H1 (cell line): ENCODE measurements at regions not wholly inside any gene's neighbourhood (a gene's known extent, or its start where the extent isn't known, plus 50 kb on each side); places are given as distances from the start of the nearest gene placed in this dataset.

ENCODE experiments used
- CTCF ChIA-PET: fragments of 300-600 bp; sonication (Branson Sonifier 250); formaldehyde crosslinking; loops from one replicate; lab custom pipeline; 2021; ENCODE audit not compliant: partially characterized antibody; lab: Charles Lee
- POLR2A ChIA-PET: fragments of 300-600 bp; sonication (Branson Sonifier 250); formaldehyde crosslinking; loops from one replicate; lab custom pipeline; 2021; ENCODE audit warnings: inconsistent platforms; ENCODE audit not compliant: partially characterized antibody; lab: Charles Lee
- DNase-seq, 2 experiments: peaks; one replicate each; pipeline versions ENCODE4 v3.0.0 to v3.0.0-alpha.2; 2010 to 2022; ENCODE audit warnings: low spot score in 2 of 2, low read depth in 1 of 2, mixed read lengths in 1 of 2
- FAIRE-seq: peaks from 2 replicates; lab custom pipeline; 2011; peaks lifted over from hg19 to GRCh38; lab: Jason Lieb, UNC
- H2AFZ ChIP-seq: 2 replicates; pipeline ENCODE4 v1.8.1; 2012; ENCODE audit warnings: low read length, inconsistent platforms
- H2AK5ac ChIP-seq: 2 replicates; pipeline ENCODE4 v1.6.1; 2013; ENCODE audit warnings: low read depth, low read length
- H2BK120ac ChIP-seq: replicated peaks from 2 replicates; pipeline ENCODE3; 2013; ENCODE audit warnings: low read depth, low read length, inconsistent platforms
- H2BK12ac ChIP-seq: 2 replicates; pipeline ENCODE4 v1.6.1; 2013; ENCODE audit warnings: low read depth, low read length
- H2BK15ac ChIP-seq: 2 replicates; pipeline ENCODE4 v1.6.1; 2013; ENCODE audit warnings: low read length
- H2BK20ac ChIP-seq: 2 replicates; pipeline ENCODE4 v1.6.1; 2013; ENCODE audit warnings: low read length
- H2BK5ac ChIP-seq: 2 replicates; pipeline ENCODE4 v1.6.1; 2013; ENCODE audit warnings: low read depth, low read length
- H3K14ac ChIP-seq: 2 replicates; pipeline ENCODE4 v1.6.1; 2013; ENCODE audit warnings: inconsistent platforms; ENCODE audit not compliant: insufficient read length
- H3K18ac ChIP-seq: 2 replicates; pipeline ENCODE4 v1.6.1; 2013; ENCODE audit warnings: low read length; ENCODE audit errors: extremely low read depth
- H3K23ac ChIP-seq: 2 replicates; pipeline ENCODE4 v1.6.1; 2013; ENCODE audit warnings: inconsistent platforms; ENCODE audit not compliant: insufficient read length
- H3K23me2 ChIP-seq: 2 replicates; pipeline ENCODE4 v1.6.1; 2013; ENCODE audit warnings: low read depth, low read length
- H3K27ac ChIP-seq: 2 replicates; pipeline ENCODE4 v1.6.1; 2011; ENCODE audit warnings: low read depth, low read length, inconsistent platforms
- H3K27me3 ChIP-seq, 4 experiments: replicated peaks in 1 of 4; 1 replicate in 1 of 4; 2 replicates in 3 of 4; pipeline versions ENCODE4 v1.6.1 to v1.8.1; 2011 to 2013; ENCODE audit warnings: low read length in 3 of 4, mild to moderate bottlenecking in 3 of 4, inconsistent platforms in 2 of 4, mixed read lengths in 2 of 4, moderate library complexity in 1 of 4; ENCODE audit not compliant: control insufficient read depth in 3 of 4, insufficient read depth in 3 of 4; ENCODE audit errors: extremely low read depth in 1 of 4
- H3K36me3 ChIP-seq, 4 experiments: 2 replicates each; pipeline versions ENCODE4 v1.6.1 to v1.8.1; 2011 to 2013; ENCODE audit warnings: mild to moderate bottlenecking in 4 of 4, low read length in 3 of 4, moderate library complexity in 2 of 4, control low read depth in 1 of 4, inconsistent platforms in 1 of 4; ENCODE audit not compliant: insufficient read depth in 4 of 4, control insufficient read depth in 2 of 4
- H3K4ac ChIP-seq: replicated peaks from 2 replicates; pipeline ENCODE3; 2013; ENCODE audit warnings: low read length, low read depth, mixed read lengths, inconsistent platforms; ENCODE audit not compliant: insufficient read length
- H3K4me1 ChIP-seq, 4 experiments: replicated peaks in 1 of 4; 1 replicate in 1 of 4; 2 replicates in 3 of 4; pipeline versions ENCODE4 v1.6.1 to v1.8.1; 2011 to 2013; ENCODE audit warnings: low read length in 3 of 4, inconsistent platforms in 2 of 4, mixed read lengths in 1 of 4; ENCODE audit not compliant: insufficient read depth in 4 of 4, control insufficient read depth in 3 of 4
- H3K4me2 ChIP-seq, 2 experiments: 2 replicates each; pipeline versions ENCODE4 v1.6.1 to v1.8.1; 2011 to 2013; ENCODE audit warnings: low read depth in 2 of 2, low read length in 2 of 2, control low read depth in 1 of 2, inconsistent platforms in 1 of 2, mild to moderate bottlenecking in 1 of 2; ENCODE audit not compliant: insufficient read depth in 1 of 2
- H3K4me3 ChIP-seq, 4 experiments: fragments of 200-600, 300-600 bp in 1 of 4; sonication (generic), shearing (Covaris generic), sonication (Bioruptor Twin) in 1 of 4; 2 replicates each; pipeline versions ENCODE4 v1.5.1 to v1.8.1; 2011 to 2016; ENCODE audit warnings: low read length in 4 of 4, low read depth in 3 of 4, control low read depth in 2 of 4, inconsistent platforms in 2 of 4, mild to moderate bottlenecking in 2 of 4, mixed read lengths in 1 of 4, moderate library complexity in 1 of 4; ENCODE audit not compliant: insufficient read depth in 2 of 4; ENCODE audit errors: extremely low read depth in 1 of 4
- H3K56ac ChIP-seq: replicated peaks from 2 replicates; pipeline ENCODE3; 2013; ENCODE audit warnings: low read depth, mild to moderate bottlenecking, mixed read lengths, low read length, inconsistent platforms; ENCODE audit not compliant: insufficient read length
- H3K79me1 ChIP-seq: 2 replicates; pipeline ENCODE4 v1.6.1; 2013; ENCODE audit warnings: low read depth, low read length, control low read depth
- H3K79me2 ChIP-seq, 2 experiments: 2 replicates each; pipeline versions ENCODE4 v1.6.1 to v1.8.1; 2012 to 2013; ENCODE audit warnings: low read length in 2 of 2, mild to moderate bottlenecking in 2 of 2, inconsistent platforms in 1 of 2; ENCODE audit not compliant: insufficient read depth in 2 of 2, control insufficient read depth in 1 of 2
- H3K9ac ChIP-seq, 4 experiments: replicated peaks in 1 of 4; 1 replicate in 1 of 4; 2 replicates in 3 of 4; pipeline versions ENCODE4 v1.6.1 to v1.8.1; 2011 to 2013; ENCODE audit warnings: low read depth in 3 of 4, low read length in 3 of 4, control low read depth in 2 of 4, mild to moderate bottlenecking in 2 of 4, moderate library complexity in 2 of 4, inconsistent platforms in 1 of 4; ENCODE audit errors: extremely low read depth in 1 of 4
- H3K9me3 ChIP-seq, 2 experiments: 2 replicates each; pipeline versions ENCODE4 v1.6.1 to v1.8.1; 2012 to 2013; ENCODE audit warnings: mild to moderate bottlenecking in 2 of 2, moderate library complexity in 2 of 2, control low read depth in 1 of 2, inconsistent platforms in 1 of 2, low read depth in 1 of 2, low read length in 1 of 2, mixed read lengths in 1 of 2; ENCODE audit not compliant: insufficient read depth in 2 of 2
- H4K20me1 ChIP-seq, 2 experiments: replicated peaks in 1 of 2; 2 replicates each; pipeline versions ENCODE3 to v1.8.1; 2011 to 2013; ENCODE audit warnings: inconsistent platforms in 2 of 2, low read length in 2 of 2, mild to moderate bottlenecking in 1 of 2; ENCODE audit not compliant: insufficient read depth in 2 of 2, control insufficient read depth in 1 of 2
- H4K5ac ChIP-seq: 2 replicates; pipeline ENCODE4 v1.6.1; 2013; ENCODE audit warnings: low read length, low read depth, mixed read lengths, inconsistent platforms; ENCODE audit not compliant: insufficient read length
- H4K8ac ChIP-seq: 2 replicates; pipeline ENCODE4 v1.8.0; 2013; ENCODE audit warnings: mild to moderate bottlenecking, moderate library complexity, low read length, inconsistent platforms; ENCODE audit not compliant: insufficient read depth; ENCODE audit errors: extremely low read depth
- H4K91ac ChIP-seq: replicated peaks from 2 replicates; pipeline ENCODE3; 2013; ENCODE audit warnings: low read length, mixed read lengths, inconsistent platforms; ENCODE audit not compliant: insufficient read length
- PHF8 ChIP-seq: fragments of 200-600 bp; sonication (generic); conservative IDR thresholded peaks from 2 replicates; pipeline ENCODE4 v1.7.1; 2012; ENCODE audit warnings: low read depth, mild to moderate bottlenecking, inconsistent platforms, low read length, moderate library complexity
- RBBP5 ChIP-seq: IDR thresholded peaks from 2 replicates; pipeline ENCODE4 v1.7.1; 2012; ENCODE audit warnings: low read depth, mild to moderate bottlenecking, inconsistent platforms, low read length, moderate library complexity, borderline replicate concordance
- WGBS, 2 experiments: shearing (Covaris generic) in 1 of 2; methylation state at CpG; one replicate each; pipeline versions ENCODE4 v1.1.6 to v1.1.7; 2013 to 2015; ENCODE audit warnings: low lambda C conversion rate in 2 of 2, mixed read lengths in 2 of 2, inconsistent platforms in 1 of 2, low coverage in 1 of 2, missing lambda C conversion rate in 1 of 2; ENCODE audit not compliant: insufficient replicate concordance in 2 of 2, insufficient coverage in 1 of 2, insufficient read length in 1 of 2; ENCODE audit errors: extremely low coverage in 1 of 2, missing lambda C conversion rate in 1 of 2; 5-methylcytosine and 5-hydroxymethylcytosine counted together

DNA sequence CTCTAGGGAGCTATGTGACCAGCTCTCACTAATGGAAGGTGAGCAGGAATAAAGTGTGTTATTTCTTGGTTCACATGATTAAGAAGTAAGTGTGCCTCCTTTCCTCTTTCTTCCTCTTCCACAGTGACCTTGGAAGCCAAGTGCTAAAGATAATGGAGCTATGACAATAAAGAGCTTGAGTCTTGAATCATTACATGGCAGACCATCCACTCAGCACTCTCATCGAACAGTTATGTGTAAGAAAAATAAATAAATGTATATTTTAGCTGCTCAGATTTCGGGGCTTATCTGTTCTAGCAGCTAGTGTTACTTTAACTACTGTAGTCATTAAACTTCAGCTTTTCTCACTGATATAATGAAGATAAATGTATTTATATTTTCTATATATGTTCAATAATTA lies 72.9 kb downstream of the HDGFL1 start:
- ChIA-PET POLR2A (interaction anchor here (1.4 kb wide), 1 partner anchor 11 kb away, joined by 4 read pairs; no protein-coding TSS in a partner anchor), CTCF (interaction anchor here (0.8 to 1.4 kb wide), 3 partner anchors 13 to 34 kb away, joined by 3 read pairs; no protein-coding TSS in a partner anchor)
- no peak for DNase-seq
- Histone ChIP-seq H3K9me3 (no peaks in the 10 kb centered on the region), H3K27ac (no peak overlapping the region), H4K8ac (no peak overlapping the region), H3K4me3 (no peak overlapping the region), H2BK120ac (no peak overlapping the region), H3K4ac (no peak overlapping the region), H3K23me2 (no peaks in the 10 kb centered on the region), H3K14ac (no peak overlapping the region), H2AFZ (no peak overlapping the region), H3K56ac (no peak overlapping the region), H3K4me1 (no peaks in the 10 kb centered on the region), H2BK5ac (no peak overlapping the region), H4K91ac (no peak overlapping the region), H2BK20ac (no peak overlapping the region), H2BK12ac (no peak overlapping the region), H2BK15ac (no peak overlapping the region), H3K27me3 (no peaks in the 10 kb centered on the region), H3K36me3 (no peaks in the 10 kb centered on the region), H3K9ac (no peak overlapping the region), H3K4me2 (no peak overlapping the region), H2AK5ac (no peak overlapping the region), H3K79me1 (no peaks in the 10 kb centered on the region), H3K79me2 (no peaks in the 10 kb centered on the region), H3K18ac (no peak overlapping the region), H4K5ac (no peak overlapping the region), H3K23ac (no peak overlapping the region), H4K20me1 (no peaks in the 10 kb centered on the region)
- FAIRE-seq = no peak
- no peak for TF ChIP-seq PHF8
- TF ChIP-seq RBBP5 = no peak
- WGBS, 2 experiments = 94% methylated on average over 2 of the region's 2 CpGs; no CpG with 5 or more reads in 1 of the 2 experiments
